SH-SY5Y (cell line): ENCODE measurements at regions not wholly inside any gene's neighbourhood (a gene's known extent, or its start where the extent isn't known, plus 50 kb on each side); places are given as distances from the start of the nearest gene placed in this dataset.

ENCODE experiments used
- GATA2 ChIP-seq: IDR thresholded peaks from 2 replicates; pipeline ENCODE4 v1.6.1; 2011; ENCODE audit warnings: mild to moderate bottlenecking, low read depth, low read length
- GATA3 ChIP-seq: IDR thresholded peaks from 2 replicates; pipeline ENCODE4 v1.6.1; 2011; ENCODE audit warnings: low read depth, mild to moderate bottlenecking, low read length, moderate library complexity

DNA sequence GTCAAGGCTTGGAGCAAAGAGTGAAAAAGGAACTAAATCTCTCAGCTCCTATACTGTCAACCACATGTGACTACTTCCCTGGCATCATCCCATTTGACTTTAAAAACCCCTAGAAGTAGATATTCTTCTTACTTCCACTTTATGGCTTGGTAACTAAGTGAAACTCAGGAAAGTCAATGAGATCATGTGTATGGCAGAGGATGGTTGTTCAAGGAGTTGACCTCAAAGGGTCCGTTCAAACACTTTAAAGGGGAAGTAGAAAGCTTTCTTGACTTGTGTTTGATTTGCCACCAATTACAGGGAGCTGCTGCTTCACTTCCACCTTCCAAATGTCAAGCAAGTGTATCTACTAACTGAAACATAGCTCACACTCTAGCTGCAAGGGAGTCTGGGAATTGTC lies 187.2 kb downstream of the RAB28 start:
- TF ChIP-seq GATA2 = no peak
- TF ChIP-seq GATA3 = no peak
